ENCODE measurements at regions not wholly inside any gene's neighbourhood (a gene's known extent, or its start where the extent isn't known, plus 50 kb on each side); places are given as distances from the start of the nearest gene placed in this dataset.

DNA sequence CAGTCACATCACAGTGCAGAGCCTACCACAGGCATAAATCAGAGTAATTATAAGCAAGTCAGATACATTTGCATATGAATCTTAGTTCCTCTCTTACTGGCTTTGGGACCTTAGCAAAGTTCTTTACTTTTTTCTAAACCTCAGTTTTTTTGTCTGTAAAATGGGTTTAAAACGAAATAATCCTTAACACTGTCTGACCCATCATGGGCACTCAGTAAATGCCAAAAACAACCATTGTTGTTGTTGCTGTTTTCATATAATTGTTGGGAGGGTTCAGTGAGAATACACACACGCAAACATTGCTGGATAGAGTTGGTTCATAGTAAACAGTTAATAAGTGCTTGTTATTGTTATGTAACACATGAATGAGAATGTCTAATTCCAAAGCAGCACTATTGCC, 184.9 kb downstream of the BLID start:
- TF ChIP-seq CTCF (IDR thresholded peaks at IDR 0.05) (no peak), POLR2A (IDR thresholded peaks at IDR 0.05) (no peak), POLR2AphosphoS5 (IDR thresholded peaks at IDR 0.05) (no peak), EP300 (IDR thresholded peaks at IDR 0.05; ENCODE audit: low read depth) (no peak)

All from transverse colon (tissue), 4 donors.